WTC11 (cell line): ENCODE measurements at regions not wholly inside any gene's neighbourhood (a gene's known extent, or its start where the extent isn't known, plus 50 kb on each side); places are given as distances from the start of the nearest gene placed in this dataset.

Source experiments
- ATAC-seq: fragments of 200-7000 bp; cut with Tn5 transposase; 2 replicates; pipeline ENCODE4 v1.10.0; 2021; ENCODE audit warnings: mild to moderate bottlenecking, moderate library complexity
- CTCF ChIA-PET: fragments of 300-600 bp; sonication (Branson Sonifier 250); formaldehyde crosslinking; loops from one replicate; lab custom pipeline; 2021; ENCODE audit warnings: antibody characterized with exemption; lab: Charles Lee
- POLR2A ChIA-PET: fragments of 350-600 bp; sonication (Branson Sonifier 250); formaldehyde crosslinking; loops from one replicate; lab custom pipeline; 2021; ENCODE audit warnings: antibody characterized with exemption; lab: Charles Lee
- DNase-seq: peaks from one replicate; pipeline ENCODE4 v3.0.0; 2021; ENCODE audit warnings: low spot score
- H3K27ac Mint-ChIP-seq: 2 replicates; pipeline ENCODE4 v1.8.0; 2021; ENCODE audit warnings: mixed read lengths
- H3K27me3 Mint-ChIP-seq: 2 replicates; pipeline ENCODE4 v1.8.0; 2021; ENCODE audit warnings: low read depth, mild to moderate bottlenecking, moderate library complexity, mixed read lengths
- H3K36me3 Mint-ChIP-seq: 2 replicates; pipeline ENCODE4 v1.8.0; 2021; ENCODE audit warnings: mixed read lengths
- H3K4me1 Mint-ChIP-seq: 2 replicates; pipeline ENCODE4 v1.8.0; 2022; ENCODE audit warnings: mixed read lengths
- H3K4me3 Mint-ChIP-seq: 2 replicates; pipeline ENCODE4 v1.8.0; 2021; ENCODE audit warnings: mild to moderate bottlenecking, moderate library complexity, mixed read lengths
- H3K9me3 Mint-ChIP-seq: 2 replicates; pipeline ENCODE4 v1.8.0; 2021; ENCODE audit warnings: mixed read lengths
- CREB1 ChIP-seq: sonication (generic); formaldehyde crosslinking; IDR thresholded peaks from 2 replicates; pipeline ENCODE4 v1.8.0; 2023; ENCODE audit warnings: mild to moderate bottlenecking, missing genetic modification reagents
- CREM ChIP-seq: sonication (generic); formaldehyde crosslinking; IDR thresholded peaks from 2 replicates; pipeline ENCODE4 v1.8.1; 2022; ENCODE audit warnings: mild to moderate bottlenecking, missing genetic modification reagents, moderate library complexity
- FOXK1 ChIP-seq: sonication (generic); formaldehyde crosslinking; IDR thresholded peaks from 2 replicates; pipeline ENCODE4 v1.8.0; 2022; ENCODE audit warnings: mild to moderate bottlenecking, moderate library complexity, missing genetic modification reagents
- GABPB1 ChIP-seq: sonication (generic); formaldehyde crosslinking; IDR thresholded peaks from 2 replicates; pipeline ENCODE4 v1.8.1; 2023; ENCODE audit warnings: mild to moderate bottlenecking, missing genetic modification reagents
- HMGA2 ChIP-seq: fragments of 250-450 bp; sonication (Bioruptor Pico); IDR thresholded peaks from 2 replicates; pipeline ENCODE4 v1.4.0; 2021; ENCODE audit warnings: mild to moderate bottlenecking, moderate library complexity
- MXD4 ChIP-seq: fragments of 250-450 bp; sonication (Bioruptor Pico); IDR thresholded peaks from 2 replicates; pipeline ENCODE4 v1.8.0; 2021; ENCODE audit warnings: mild to moderate bottlenecking, moderate library complexity, borderline replicate concordance
- OVOL2 ChIP-seq: fragments of 250-450 bp; sonication (Bioruptor Pico); IDR thresholded peaks from 2 replicates; pipeline ENCODE4 v1.9.0; 2021; ENCODE audit warnings: mild to moderate bottlenecking, borderline replicate concordance
- PRRX2 ChIP-seq: fragments of 250-450 bp; sonication (Bioruptor Pico); IDR thresholded peaks from 2 replicates; pipeline ENCODE4 v1.8.0; 2021; ENCODE audit warnings: mild to moderate bottlenecking
- RELA ChIP-seq: sonication (generic); formaldehyde crosslinking; IDR thresholded peaks from 2 replicates; pipeline ENCODE4 v1.8.1; 2022; ENCODE audit warnings: missing genetic modification reagents, mild to moderate bottlenecking, borderline replicate concordance
- SMAD4 ChIP-seq: sonication (generic); formaldehyde crosslinking; IDR thresholded peaks from 2 replicates; pipeline ENCODE4 v1.8.0; 2022; ENCODE audit warnings: mild to moderate bottlenecking, missing genetic modification reagents
- TCF7 ChIP-seq: sonication (generic); formaldehyde crosslinking; IDR thresholded peaks from 2 replicates; pipeline ENCODE4 v1.8.0; 2022; ENCODE audit warnings: mild to moderate bottlenecking, low read depth, missing genetic modification reagents, moderate library complexity
- TEAD4 ChIP-seq: sonication (generic); formaldehyde crosslinking; IDR thresholded peaks from 2 replicates; pipeline ENCODE4 v1.8.0; 2022; ENCODE audit warnings: mild to moderate bottlenecking, missing genetic modification reagents
- TP53 ChIP-seq: sonication (generic); formaldehyde crosslinking; IDR thresholded peaks from 2 replicates; pipeline ENCODE4 v1.8.1; 2023; ENCODE audit warnings: mild to moderate bottlenecking, missing genetic modification reagents
- ZNF121 ChIP-seq: sonication (generic); formaldehyde crosslinking; IDR thresholded peaks from 2 replicates; pipeline ENCODE4 v1.8.0; 2023; ENCODE audit warnings: missing genetic modification reagents
- ZNF219 ChIP-seq: sonication (generic); formaldehyde crosslinking; IDR thresholded peaks from 2 replicates; pipeline ENCODE4 v1.8.0; 2023; ENCODE audit warnings: missing genetic modification reagents, mild to moderate bottlenecking, borderline replicate concordance
- ZNF423 ChIP-seq: fragments of 250-450 bp; sonication (Bioruptor Pico); IDR thresholded peaks from 2 replicates; pipeline ENCODE4 v2.1.2; 2022; ENCODE audit warnings: mild to moderate bottlenecking, moderate library complexity
- ZNF671 ChIP-seq: fragments of 250-450 bp; sonication (Bioruptor Pico); IDR thresholded peaks from 2 replicates; pipeline ENCODE4 v1.8.0; 2021; ENCODE audit warnings: mild to moderate bottlenecking
- TF ChIP-seq, protein P1 (sequence below): sonication (generic); formaldehyde crosslinking; IDR thresholded peaks from 2 replicates; pipeline ENCODE4 v1.8.1; 2023; ENCODE audit warnings: mild to moderate bottlenecking, missing genetic modification reagents, moderate library complexity
- TF ChIP-seq, protein P2 (sequence below): sonication (generic); formaldehyde crosslinking; IDR thresholded peaks from 2 replicates; pipeline ENCODE4 v1.8.0; 2023; ENCODE audit warnings: missing genetic modification reagents
- TF ChIP-seq, protein P3 (sequence below): sonication (generic); formaldehyde crosslinking; IDR thresholded peaks from 2 replicates; pipeline ENCODE4 v1.8.0; 2023; ENCODE audit warnings: mild to moderate bottlenecking, missing genetic modification reagents
- TF ChIP-seq, protein P4 (sequence below): fragments of 250-450 bp; sonication (Bioruptor Pico); conservative IDR thresholded peaks from 2 replicates; pipeline ENCODE4 v1.9.0; 2021; ENCODE audit warnings: mild to moderate bottlenecking
- TF ChIP-seq, protein P5 (sequence below): sonication (generic); formaldehyde crosslinking; conservative IDR thresholded peaks from 2 replicates; pipeline ENCODE4 v1.8.1; 2022; ENCODE audit warnings: mild to moderate bottlenecking, missing genetic modification reagents
- TF ChIP-seq, protein P6 (sequence below): sonication (generic); formaldehyde crosslinking; IDR thresholded peaks from 2 replicates; pipeline ENCODE4 v1.8.1; 2022; ENCODE audit warnings: mild to moderate bottlenecking, missing genetic modification reagents, moderate library complexity, borderline replicate concordance

DNA sequence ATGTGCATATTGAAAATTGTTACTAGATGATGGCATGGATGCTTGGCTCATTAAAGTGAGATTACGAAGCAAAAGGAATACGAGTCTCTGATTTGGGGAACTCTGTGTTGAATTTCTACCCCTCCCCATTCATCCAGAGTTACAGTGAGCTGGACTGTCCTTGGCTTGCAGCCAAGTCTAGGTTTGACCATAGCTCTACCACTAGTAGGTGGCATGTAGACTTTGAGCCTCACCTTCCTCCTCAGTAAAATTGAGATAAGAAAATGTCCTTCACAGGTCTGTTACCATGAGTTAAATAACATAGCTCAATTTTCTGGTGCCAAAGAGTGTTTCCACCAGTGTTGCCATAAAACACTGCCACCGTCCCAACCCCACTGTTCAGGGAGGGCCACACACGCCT lies 727.6 kb upstream of the ID2 start:
- Mint-ChIP-seq H3K27ac (no peak overlapping the region), H3K9me3 (no peaks in the 10 kb centered on the region)
- TF ChIP-seq TCF7 (no peak), ZNF121 (no peak), PRRX2 (CRISPR knock-in tag) (no peak), SMAD4 (no peak), ZNF423 (CRISPR knock-in tag) (no peak), HMGA2 (CRISPR knock-in tag) (no peak)
- TF ChIP-seq, protein P1, sequence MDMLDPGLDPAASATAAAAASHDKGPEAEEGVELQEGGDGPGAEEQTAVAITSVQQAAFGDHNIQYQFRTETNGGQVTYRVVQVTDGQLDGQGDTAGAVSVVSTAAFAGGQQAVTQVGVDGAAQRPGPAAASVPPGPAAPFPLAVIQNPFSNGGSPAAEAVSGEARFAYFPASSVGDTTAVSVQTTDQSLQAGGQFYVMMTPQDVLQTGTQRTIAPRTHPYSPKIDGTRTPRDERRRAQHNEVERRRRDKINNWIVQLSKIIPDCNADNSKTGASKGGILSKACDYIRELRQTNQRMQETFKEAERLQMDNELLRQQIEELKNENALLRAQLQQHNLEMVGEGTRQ (CRISPR knock-in tag) = no peak
- TF ChIP-seq, all 79 proteins: peak for 0
- Mint-ChIP-seq H3K4me1 (peaks cover 22% of the 10 kb centered on the region), H3K36me3 (no peaks in the 10 kb centered on the region), H3K4me3 (no peak overlapping the region), H3K27me3 (peaks cover 3% of the 10 kb centered on the region)
- no peak for DNase-seq
- POLR2A ChIA-PET = no interaction called here
- ATAC-seq = no peak
- CTCF ChIA-PET = no interaction called here

GRCh38 chr2:7956126-7956689 lies 725.6 kb upstream of the ID2 start:
- peaks cover 24% of the 10 kb centered on the region for H3K4me1 Mint-ChIP-seq

More at GRCh38 chr2:7956126-7956689, 725.6 kb upstream of the ID2 start:
- TF ChIP-seq MXD4 (CRISPR knock-in tag) = no peak
- no peak for TF ChIP-seq TP53
- TF ChIP-seq, protein P2, sequence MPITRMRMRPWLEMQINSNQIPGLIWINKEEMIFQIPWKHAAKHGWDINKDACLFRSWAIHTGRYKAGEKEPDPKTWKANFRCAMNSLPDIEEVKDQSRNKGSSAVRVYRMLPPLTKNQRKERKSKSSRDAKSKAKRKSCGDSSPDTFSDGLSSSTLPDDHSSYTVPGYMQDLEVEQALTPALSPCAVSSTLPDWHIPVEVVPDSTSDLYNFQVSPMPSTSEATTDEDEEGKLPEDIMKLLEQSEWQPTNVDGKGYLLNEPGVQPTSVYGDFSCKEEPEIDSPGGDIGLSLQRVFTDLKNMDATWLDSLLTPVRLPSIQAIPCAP (CRISPR knock-in tag) = no peak
- no peak for TF ChIP-seq ZNF219 (CRISPR knock-in tag)
- TF ChIP-seq ZNF671 (CRISPR knock-in tag) = no peak
- no peak for TF ChIP-seq CREM (CRISPR knock-in tag)
- no peak for TF ChIP-seq GABPB1 (CRISPR knock-in tag)
- TF ChIP-seq, protein P3, sequence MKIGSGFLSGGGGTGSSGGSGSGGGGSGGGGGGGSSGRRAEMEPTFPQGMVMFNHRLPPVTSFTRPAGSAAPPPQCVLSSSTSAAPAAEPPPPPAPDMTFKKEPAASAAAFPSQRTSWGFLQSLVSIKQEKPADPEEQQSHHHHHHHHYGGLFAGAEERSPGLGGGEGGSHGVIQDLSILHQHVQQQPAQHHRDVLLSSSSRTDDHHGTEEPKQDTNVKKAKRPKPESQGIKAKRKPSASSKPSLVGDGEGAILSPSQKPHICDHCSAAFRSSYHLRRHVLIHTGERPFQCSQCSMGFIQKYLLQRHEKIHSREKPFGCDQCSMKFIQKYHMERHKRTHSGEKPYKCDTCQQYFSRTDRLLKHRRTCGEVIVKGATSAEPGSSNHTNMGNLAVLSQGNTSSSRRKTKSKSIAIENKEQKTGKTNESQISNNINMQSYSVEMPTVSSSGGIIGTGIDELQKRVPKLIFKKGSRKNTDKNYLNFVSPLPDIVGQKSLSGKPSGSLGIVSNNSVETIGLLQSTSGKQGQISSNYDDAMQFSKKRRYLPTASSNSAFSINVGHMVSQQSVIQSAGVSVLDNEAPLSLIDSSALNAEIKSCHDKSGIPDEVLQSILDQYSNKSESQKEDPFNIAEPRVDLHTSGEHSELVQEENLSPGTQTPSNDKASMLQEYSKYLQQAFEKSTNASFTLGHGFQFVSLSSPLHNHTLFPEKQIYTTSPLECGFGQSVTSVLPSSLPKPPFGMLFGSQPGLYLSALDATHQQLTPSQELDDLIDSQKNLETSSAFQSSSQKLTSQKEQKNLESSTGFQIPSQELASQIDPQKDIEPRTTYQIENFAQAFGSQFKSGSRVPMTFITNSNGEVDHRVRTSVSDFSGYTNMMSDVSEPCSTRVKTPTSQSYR (CRISPR knock-in tag) = no peak
- TF ChIP-seq, protein P4, sequence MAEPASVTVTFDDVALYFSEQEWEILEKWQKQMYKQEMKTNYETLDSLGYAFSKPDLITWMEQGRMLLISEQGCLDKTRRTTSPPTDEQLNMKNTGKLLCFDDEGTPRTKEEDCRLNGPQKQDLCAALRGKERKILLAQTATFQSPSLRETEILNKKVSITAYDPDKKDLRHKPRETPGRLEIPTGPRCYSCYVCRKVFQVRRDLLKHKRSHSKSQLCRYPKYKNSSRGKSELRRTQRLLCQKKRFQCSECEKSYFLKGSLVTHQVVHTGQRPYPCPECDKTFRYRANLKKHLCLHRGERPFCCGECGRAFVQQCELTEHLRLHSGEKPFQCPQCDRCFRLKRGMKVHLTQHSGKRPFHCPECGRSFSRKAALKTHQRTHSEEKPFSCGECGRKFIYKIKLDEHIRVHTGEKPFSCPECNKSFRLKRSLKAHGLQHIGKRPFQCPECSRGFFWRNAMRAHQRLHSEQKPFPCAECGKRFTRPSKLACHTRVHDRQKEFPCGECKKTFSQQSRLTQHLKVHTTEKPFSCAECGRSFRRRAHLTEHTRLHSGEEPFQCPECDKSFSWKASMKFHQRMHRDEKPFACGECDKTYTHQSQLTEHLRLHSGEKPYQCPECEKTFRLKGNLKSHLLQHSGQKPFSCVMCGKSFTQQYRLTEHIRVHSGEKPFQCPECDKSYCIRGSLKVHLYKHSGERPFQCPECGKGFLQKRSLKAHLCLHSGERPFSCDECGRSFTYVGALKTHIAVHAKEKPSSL (CRISPR knock-in tag) = no peak
- TF ChIP-seq, protein P5, sequence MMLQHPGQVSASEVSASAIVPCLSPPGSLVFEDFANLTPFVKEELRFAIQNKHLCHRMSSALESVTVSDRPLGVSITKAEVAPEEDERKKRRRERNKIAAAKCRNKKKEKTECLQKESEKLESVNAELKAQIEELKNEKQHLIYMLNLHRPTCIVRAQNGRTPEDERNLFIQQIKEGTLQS (CRISPR knock-in tag) = no peak
- no peak for TF ChIP-seq TEAD4 (CRISPR knock-in tag)
- no peak for TF ChIP-seq FOXK1
- TF ChIP-seq, protein P6, sequence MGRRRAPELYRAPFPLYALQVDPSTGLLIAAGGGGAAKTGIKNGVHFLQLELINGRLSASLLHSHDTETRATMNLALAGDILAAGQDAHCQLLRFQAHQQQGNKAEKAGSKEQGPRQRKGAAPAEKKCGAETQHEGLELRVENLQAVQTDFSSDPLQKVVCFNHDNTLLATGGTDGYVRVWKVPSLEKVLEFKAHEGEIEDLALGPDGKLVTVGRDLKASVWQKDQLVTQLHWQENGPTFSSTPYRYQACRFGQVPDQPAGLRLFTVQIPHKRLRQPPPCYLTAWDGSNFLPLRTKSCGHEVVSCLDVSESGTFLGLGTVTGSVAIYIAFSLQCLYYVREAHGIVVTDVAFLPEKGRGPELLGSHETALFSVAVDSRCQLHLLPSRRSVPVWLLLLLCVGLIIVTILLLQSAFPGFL (CRISPR knock-in tag) = no peak
- no peak for TF ChIP-seq RELA (CRISPR knock-in tag)
- TF ChIP-seq, protein P1 (CRISPR knock-in tag) = no peak
- no peak for TF ChIP-seq CREB1
- no peak for TF ChIP-seq OVOL2 (CRISPR knock-in tag)
- POLR2A ChIA-PET = interaction anchor here (0.5 kb wide), 1 partner anchor 16 kb away, joined by 3 read pairs; no protein-coding TSS in a partner anchor
- no peaks in the 10 kb centered on the region for H3K9me3 Mint-ChIP-seq
- CTCF ChIA-PET = no interaction called here
- H3K27ac Mint-ChIP-seq = no peak overlapping the region; the same call in 1 of the 2 replicates
- ATAC-seq = no peak
- peaks cover 3% of the 10 kb centered on the region for H3K27me3 Mint-ChIP-seq
- no peak for DNase-seq
- H3K36me3 Mint-ChIP-seq = no peaks in the 10 kb centered on the region
- no peak overlapping the region for H3K4me3 Mint-ChIP-seq
